ENCODE measurements at regions not wholly inside any gene's neighbourhood (a gene's known extent, or its start where the extent isn't known, plus 50 kb on each side); places are given as distances from the start of the nearest gene placed in this dataset.

GRCh38 chrX:44042751-44043150, 69.6 kb upstream of the NDP start:
- ChIA-PET CTCF (no interaction called here), POLR2A (no interaction called here)
- H3K4me1 Mint-ChIP-seq = no peaks in the 10 kb centered on the region
- no peak overlapping the region for H3K4me3 Mint-ChIP-seq
- no peaks in the 10 kb centered on the region for H3K9me3 ChIP-seq (ENCODE audit: control insufficient read depth in 2 of 3, low read length in 3 of 3)
- H3K4me1 ChIP-seq (ENCODE audit: control insufficient read depth in 2 of 2, insufficient read depth in 2 of 2, low read length in 2 of 2) = no peaks in the 10 kb centered on the region
- no peaks in the 10 kb centered on the region for H3K27me3 ChIP-seq (ENCODE audit: control insufficient read depth in 2 of 2, insufficient read depth in 2 of 2, low read length in 2 of 2)
- no peak overlapping the region for H3K27ac ChIP-seq (ENCODE audit: low read depth, low read length)
- H3K4me3 ChIP-seq (ENCODE audit: low read length) = no peak overlapping the region
- no peak overlapping the region for H3K27ac Mint-ChIP-seq
- DNase-seq (no peak), ATAC-seq (no peak)
- no peaks in the 10 kb centered on the region for H3K36me3 Mint-ChIP-seq
- no peaks in the 10 kb centered on the region for H3K27me3 Mint-ChIP-seq
- no peaks in the 10 kb centered on the region for H3K36me3 ChIP-seq (ENCODE audit: control insufficient read depth in 2 of 3, insufficient read depth in 3 of 3, low read length in 3 of 3)
- intact Hi-C loops (cut with micrococcal nuclease) = no loop called here
- no peaks in the 10 kb centered on the region for H3K9me3 Mint-ChIP-seq

GRCh38 chrX:44042116-44042515, 68.9 kb upstream of the NDP start:
- Mint-ChIP-seq H3K9me3 (no peaks in the 10 kb centered on the region), H3K36me3 (no peaks in the 10 kb centered on the region), H3K4me3 (no peak overlapping the region), H3K4me1 (no peaks in the 10 kb centered on the region), H3K27ac (no peak overlapping the region), H3K27me3 (no peaks in the 10 kb centered on the region)
- no peaks in the 10 kb centered on the region for H3K27me3 ChIP-seq (ENCODE audit: control insufficient read depth in 2 of 2, insufficient read depth in 2 of 2, low read length in 2 of 2)
- no peaks in the 10 kb centered on the region for H3K36me3 ChIP-seq (ENCODE audit: control insufficient read depth in 2 of 3, insufficient read depth in 3 of 3, low read length in 3 of 3)
- ATAC-seq = no peak
- no peak overlapping the region for H3K4me3 ChIP-seq (ENCODE audit: low read length)
- no peak overlapping the region for H3K27ac ChIP-seq (ENCODE audit: low read depth, low read length)
- H3K4me1 ChIP-seq (ENCODE audit: control insufficient read depth in 2 of 2, insufficient read depth in 2 of 2, low read length in 2 of 2) = no peaks in the 10 kb centered on the region
- intact Hi-C loops (cut with micrococcal nuclease) = no loop called here
- ChIA-PET CTCF (interaction anchor here (0.6 kb wide), 1 partner anchor 15 kb away, joined by 4 read pairs; no protein-coding TSS in a partner anchor), POLR2A (no interaction called here)
- no peaks in the 10 kb centered on the region for H3K9me3 ChIP-seq (ENCODE audit: control insufficient read depth in 2 of 3, low read length in 3 of 3)
- DNase-seq = no peak

- H3K9me3 ChIP-seq (ENCODE audit: control insufficient read depth in 2 of 3, low read length in 3 of 3) = no peaks in the 10 kb centered on the region
- Mint-ChIP-seq H3K4me1 (no peaks in the 10 kb centered on the region), H3K27me3 (no peaks in the 10 kb centered on the region), H3K4me3 (no peak overlapping the region), H3K36me3 (no peaks in the 10 kb centered on the region), H3K27ac (no peak overlapping the region), H3K9me3 (no peaks in the 10 kb centered on the region)
- ChIA-PET CTCF (no interaction called here), POLR2A (no interaction called here)
- H3K27me3 ChIP-seq (ENCODE audit: control insufficient read depth in 2 of 2, insufficient read depth in 2 of 2, low read length in 2 of 2) = no peaks in the 10 kb centered on the region
- intact Hi-C loops (cut with micrococcal nuclease) = no loop called here
- no peaks in the 10 kb centered on the region for H3K4me1 ChIP-seq (ENCODE audit: control insufficient read depth in 2 of 2, insufficient read depth in 2 of 2, low read length in 2 of 2)
- ATAC-seq (no peak), DNase-seq (no peak)
- H3K4me3 ChIP-seq (ENCODE audit: low read length) = no peak overlapping the region
- no peaks in the 10 kb centered on the region for H3K36me3 ChIP-seq (ENCODE audit: control insufficient read depth in 2 of 3, insufficient read depth in 3 of 3, low read length in 3 of 3)
- no peak overlapping the region for H3K27ac ChIP-seq (ENCODE audit: low read depth, low read length)
Observed at GRCh38 chrX:44040406-44040805, 67.2 kb upstream of the NDP start.

GRCh38 chrX:44039556-44039955, 66.4 kb upstream of the NDP start:
- POLR2A ChIA-PET = interaction anchor here (0.6 kb wide), 1 partner anchor 481 kb away, joined by 3 read pairs; no protein-coding TSS in a partner anchor
- CTCF ChIA-PET = no interaction called here
- no peaks in the 10 kb centered on the region for H3K9me3 Mint-ChIP-seq
- DNase-seq (no peak), ATAC-seq (no peak)
- Histone ChIP-seq H3K9me3 (ENCODE audit: control insufficient read depth in 2 of 3, low read length in 3 of 3) (no peaks in the 10 kb centered on the region), H3K4me1 (ENCODE audit: control insufficient read depth in 2 of 2, insufficient read depth in 2 of 2, low read length in 2 of 2) (no peaks in the 10 kb centered on the region), H3K36me3 (ENCODE audit: control insufficient read depth in 2 of 3, insufficient read depth in 3 of 3, low read length in 3 of 3) (no peaks in the 10 kb centered on the region), H3K27ac (ENCODE audit: low read depth, low read length) (no peak overlapping the region), H3K4me3 (ENCODE audit: low read length) (no peak overlapping the region), H3K27me3 (ENCODE audit: control insufficient read depth in 2 of 2, insufficient read depth in 2 of 2, low read length in 2 of 2) (no peaks in the 10 kb centered on the region)
- intact Hi-C loops (cut with micrococcal nuclease) = no loop called here
- no peaks in the 10 kb centered on the region for H3K27me3 Mint-ChIP-seq
- no peaks in the 10 kb centered on the region for H3K36me3 Mint-ChIP-seq
- H3K4me1 Mint-ChIP-seq = no peaks in the 10 kb centered on the region
- no peak overlapping the region for H3K27ac Mint-ChIP-seq
- H3K4me3 Mint-ChIP-seq = no peak overlapping the region

- ChIA-PET POLR2A (no interaction called here), CTCF (no interaction called here)
- H3K36me3 ChIP-seq (ENCODE audit: control insufficient read depth in 2 of 3, insufficient read depth in 3 of 3, low read length in 3 of 3) = no peaks in the 10 kb centered on the region
- intact Hi-C loops (cut with micrococcal nuclease) = no loop called here
- peaks cover 0 to 3% of the 10 kb centered on the region in 2 donors for H3K4me1 ChIP-seq (ENCODE audit: control insufficient read depth in 2 of 2, insufficient read depth in 2 of 2, low read length in 2 of 2)
- Mint-ChIP-seq H3K4me1 (peaks cover 0 to 21% (median 11%) of the 10 kb centered on the region in 7 donors), H3K27ac (no peak overlapping the region), H3K9me3 (no peaks in the 10 kb centered on the region), H3K27me3 (no peaks in the 10 kb centered on the region), H3K36me3 (peaks cover 0 to 2% (median 0%) of the 10 kb centered on the region in 5 donors), H3K4me3 (no peak overlapping the region)
- no peak overlapping the region for H3K27ac ChIP-seq (ENCODE audit: low read depth, low read length)
- no peaks in the 10 kb centered on the region for H3K9me3 ChIP-seq (ENCODE audit: control insufficient read depth in 2 of 3, low read length in 3 of 3)
- ATAC-seq (no peak), DNase-seq (no peak)
- H3K27me3 ChIP-seq (ENCODE audit: control insufficient read depth in 2 of 2, insufficient read depth in 2 of 2, low read length in 2 of 2) = no peaks in the 10 kb centered on the region
- H3K4me3 ChIP-seq (ENCODE audit: low read length) = no peak overlapping the region
Observed at GRCh38 chrX:44036336-44036735, 63.1 kb upstream of the NDP start.

- DNase-seq (no peak), ATAC-seq (no peak)
- Histone ChIP-seq H3K36me3 (ENCODE audit: control insufficient read depth in 2 of 3, insufficient read depth in 3 of 3, low read length in 3 of 3) (no peaks in the 10 kb centered on the region), H3K4me3 (ENCODE audit: low read length) (no peak overlapping the region), H3K27ac (ENCODE audit: low read depth, low read length) (no peak overlapping the region), H3K27me3 (ENCODE audit: control insufficient read depth in 2 of 2, insufficient read depth in 2 of 2, low read length in 2 of 2) (no peaks in the 10 kb centered on the region), H3K9me3 (ENCODE audit: control insufficient read depth in 2 of 3, low read length in 3 of 3) (no peaks in the 10 kb centered on the region), H3K4me1 (ENCODE audit: control insufficient read depth in 2 of 2, insufficient read depth in 2 of 2, low read length in 2 of 2) (peaks cover 0 to 3% of the 10 kb centered on the region in 2 donors)
- CTCF ChIA-PET = interaction anchor here (0.6 kb wide), 1 partner anchor 9 kb away, joined by 3 read pairs; no protein-coding TSS in a partner anchor
- Mint-ChIP-seq H3K4me1 (peaks cover 0 to 28% (median 14%) of the 10 kb centered on the region in 7 donors), H3K27ac (no peak overlapping the region), H3K27me3 (no peaks in the 10 kb centered on the region), H3K36me3 (peaks cover 0 to 2% (median 0%) of the 10 kb centered on the region in 5 donors), H3K9me3 (no peaks in the 10 kb centered on the region), H3K4me3 (no peak overlapping the region)
- POLR2A ChIA-PET = no interaction called here
- intact Hi-C loops (cut with micrococcal nuclease) = no loop called here
Observed at GRCh38 chrX:44035571-44035970, 62.4 kb upstream of the NDP start.

GRCh38 chrX:44032479-44032878, 59.3 kb upstream of the NDP start:
- CTCF ChIA-PET = interaction anchor here (0.6 kb wide), 1 partner anchor 390 kb away, joined by 3 read pairs; no protein-coding TSS in a partner anchor
- peak overlapping the region in 6 of 10 donors; percentile 8 to 63 (median 30) for H3K4me3 Mint-ChIP-seq
- H3K9me3 ChIP-seq (ENCODE audit: control insufficient read depth in 2 of 3, low read length in 3 of 3) = no peaks in the 10 kb centered on the region
- H3K36me3 Mint-ChIP-seq = peaks cover 0 to 4% (median 0%) of the 10 kb centered on the region in 5 donors
- no peaks in the 10 kb centered on the region for H3K27me3 Mint-ChIP-seq
- DNase-seq (no peak), ATAC-seq (no peak)
- H3K9me3 Mint-ChIP-seq = peaks cover 0 to 4% (median 0%) of the 10 kb centered on the region in 11 donors
- peak overlapping the region in 6 of 9 donors; percentile 2 to 73 (median 56) for H3K27ac Mint-ChIP-seq
- H3K27ac ChIP-seq (ENCODE audit: low read depth, low read length) = no peak overlapping the region
- no peak overlapping the region for H3K4me3 ChIP-seq (ENCODE audit: low read length)
- intact Hi-C loops (cut with micrococcal nuclease) = no loop called here
- peaks cover 0 to 33% (median 17%) of the 10 kb centered on the region in 7 donors for H3K4me1 Mint-ChIP-seq
- POLR2A ChIA-PET = interaction anchor here (0.7 kb wide), 1 partner anchor 22 kb away, joined by 4 read pairs; no protein-coding TSS in a partner anchor
- peaks cover 0 to 3% of the 10 kb centered on the region in 2 donors for H3K4me1 ChIP-seq (ENCODE audit: control insufficient read depth in 2 of 2, insufficient read depth in 2 of 2, low read length in 2 of 2)
- no peaks in the 10 kb centered on the region for H3K36me3 ChIP-seq (ENCODE audit: control insufficient read depth in 2 of 3, insufficient read depth in 3 of 3, low read length in 3 of 3)
- no peaks in the 10 kb centered on the region for H3K27me3 ChIP-seq (ENCODE audit: control insufficient read depth in 2 of 2, insufficient read depth in 2 of 2, low read length in 2 of 2)

Measured in naive thymus-derived CD4-positive, alpha-beta T cell (primary cell).